ENCODE measurements at regions not wholly inside any gene's neighbourhood (a gene's known extent, or its start where the extent isn't known, plus 50 kb on each side); places are given as distances from the start of the nearest gene placed in this dataset.

DNA sequence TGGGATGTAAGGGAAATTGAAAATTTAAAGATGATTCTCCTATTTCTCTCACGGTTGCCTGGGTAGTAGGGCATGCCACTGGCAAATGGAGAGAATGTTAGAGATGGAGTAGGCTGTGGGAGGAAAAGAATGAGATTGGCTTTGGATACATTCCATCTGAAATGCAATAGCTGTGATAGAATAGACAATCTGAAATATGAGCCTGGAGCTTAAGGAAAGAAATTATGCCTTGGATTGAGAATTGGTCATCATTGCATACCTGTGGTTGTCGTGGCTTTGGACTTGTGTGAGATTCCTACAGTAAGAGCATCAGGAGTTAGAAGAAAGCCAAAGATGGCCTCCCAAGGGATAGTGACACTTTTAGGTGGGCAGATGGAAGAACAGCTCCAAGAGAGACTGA, 305.1 kb upstream of the SLC10A2 start:
- POLR2A ChIA-PET (ENCODE audit: partially characterized antibody), result no interaction called here
- H3K79me2 ChIP-seq (ENCODE audit: control insufficient read depth in 1 of 2, insufficient read depth in 2 of 2, low read length in 2 of 2), result no peaks in the 10 kb centered on the region
- TF ChIP-seq SIX5 (IDR thresholded peaks at IDR 0.05; ENCODE audit: low read depth, low read length) (no peak), E2F6 (IDR thresholded peaks at IDR 0.05) (no peak), JUND (IDR thresholded peaks at IDR 0.05; ENCODE audit: low read length) (no peak)
- H3K56ac ChIP-seq (replicated peaks; ENCODE audit: insufficient read length, low read depth, low read length), result no peak overlapping the region
- H4K5ac ChIP-seq (ENCODE audit: insufficient read length, low read depth, low read length), result no peak overlapping the region
- H2AK5ac ChIP-seq (ENCODE audit: low read depth, low read length), result no peak overlapping the region
- H3K4me3 ChIP-seq (ENCODE audit: extremely low read depth in 1 of 4, insufficient read depth in 2 of 4, low read depth in 3 of 4, low read length in 4 of 4), result no peak overlapping the region
- H2BK5ac ChIP-seq (ENCODE audit: low read depth, low read length), result no peak overlapping the region
- no peaks in the 10 kb centered on the region for H3K27me3 ChIP-seq (replicated peaks in 1 of 4; ENCODE audit: control insufficient read depth in 3 of 4, extremely low read depth in 1 of 4, insufficient read depth in 3 of 4, low read length in 3 of 4)
- no peak overlapping the region for H2BK20ac ChIP-seq (ENCODE audit: low read length)
- H2BK12ac ChIP-seq (ENCODE audit: low read depth, low read length), result no peak overlapping the region
- no peak overlapping the region for H2BK15ac ChIP-seq (ENCODE audit: low read length)
- CTCF ChIA-PET (ENCODE audit: partially characterized antibody), result no interaction called here
- H3K27ac ChIP-seq (ENCODE audit: low read depth, low read length), result no peak overlapping the region
- FAIRE-seq (no peak), DNase-seq (ENCODE audit: low read depth in 1 of 2, low spot score in 2 of 2) (no peak)
- H3K23ac ChIP-seq (ENCODE audit: insufficient read length), result no peak overlapping the region
- H3K14ac ChIP-seq (ENCODE audit: insufficient read length), result no peak overlapping the region
- no peaks in the 10 kb centered on the region for H3K79me1 ChIP-seq (ENCODE audit: low read depth, low read length)
- H3K36me3 ChIP-seq (ENCODE audit: control insufficient read depth in 2 of 4, insufficient read depth in 4 of 4, low read length in 3 of 4), result no peaks in the 10 kb centered on the region
- no peaks in the 10 kb centered on the region for H3K23me2 ChIP-seq (ENCODE audit: low read depth, low read length)
- H3K4me1 ChIP-seq (replicated peaks in 1 of 4; ENCODE audit: control insufficient read depth in 3 of 4, insufficient read depth in 4 of 4, low read length in 3 of 4), result no peaks in the 10 kb centered on the region
- H2AFZ ChIP-seq (ENCODE audit: low read length), result no peak overlapping the region
- H3K9me3 ChIP-seq (ENCODE audit: insufficient read depth in 2 of 2, low read depth in 1 of 2, low read length in 1 of 2), result no peaks in the 10 kb centered on the region
- H3K9ac ChIP-seq (replicated peaks in 1 of 4; ENCODE audit: extremely low read depth in 1 of 4, low read depth in 3 of 4, low read length in 3 of 4), result no peak overlapping the region
- no peak overlapping the region for H4K8ac ChIP-seq (ENCODE audit: extremely low read depth, insufficient read depth, low read length)
- H2BK120ac ChIP-seq (replicated peaks; ENCODE audit: low read depth, low read length), result no peak overlapping the region
- no peak overlapping the region for H3K18ac ChIP-seq (ENCODE audit: extremely low read depth, low read length)
- H3K4ac ChIP-seq (replicated peaks; ENCODE audit: insufficient read length, low read depth, low read length), result no peak overlapping the region
- no peaks in the 10 kb centered on the region for H4K20me1 ChIP-seq (replicated peaks in 1 of 2; ENCODE audit: control insufficient read depth in 1 of 2, insufficient read depth in 2 of 2, low read length in 2 of 2)
- no peak overlapping the region for H4K91ac ChIP-seq (replicated peaks; ENCODE audit: insufficient read length, low read length)
- no peak overlapping the region for H3K4me2 ChIP-seq (ENCODE audit: insufficient read depth in 1 of 2, low read depth in 2 of 2, low read length in 2 of 2)
- 91% methylated on average over 2 of the region's 2 CpGs; no CpG with 5 or more reads in 1 of the 2 experiments for WGBS, 2 experiments (ENCODE audit: extremely low coverage in 1 of 2, insufficient coverage in 1 of 2, insufficient read length in 1 of 2, insufficient replicate concordance in 2 of 2, low coverage in 1 of 2, low lambda C conversion rate in 2 of 2, missing lambda C conversion rate in 1 of 2)
